Right atrium auricular region (tissue), 2 donors: ENCODE measurements at regions not wholly inside any gene's neighbourhood (a gene's known extent, or its start where the extent isn't known, plus 50 kb on each side); places are given as distances from the start of the nearest gene placed in this dataset.

Source experiments
- DNase-seq: peaks from one replicate; pipeline ENCODE4 v3.0.0-alpha.2; 2019; ENCODE audit warnings: low spot score
- H3K27ac ChIP-seq, 2 donors: fragments of 200-600 bp; sonication (generic); 1 replicate in 1 of 2; 2 replicates in 1 of 2; pipeline ENCODE4 v1.5.1; 2016 to 2019
- H3K27me3 ChIP-seq, 2 donors: fragments of 200-600 bp; sonication (generic); one replicate each; pipeline versions ENCODE4 v1.5.1 to v1.6.0; 2017 to 2019
- H3K36me3 ChIP-seq: fragments of 200-600 bp; sonication (generic); one replicate; pipeline ENCODE4 v1.5.1; 2016
- H3K4me1 ChIP-seq, 2 donors: fragments of 200-600 bp; sonication (generic); one replicate each; pipeline versions ENCODE4 v1.5.1 to v1.6.0; 2017 to 2019
- H3K4me3 ChIP-seq, 2 donors: fragments of 200-600 bp; sonication (generic); 1 replicate in 1 of 2; 2 replicates in 1 of 2; pipeline ENCODE4 v1.5.1; 2017 to 2019; ENCODE audit warnings: mild to moderate bottlenecking in 1 of 2, moderate library complexity in 1 of 2
- H3K9me3 ChIP-seq, 2 donors: fragments of 200-600 bp; sonication (generic); one replicate each; pipeline ENCODE4 v1.5.1; 2019
- TF ChIP-seq, protein P1 (sequence below), 2 donors: fragments of 200-600 bp; sonication (generic); IDR thresholded peaks; one replicate each; pipeline ENCODE4 v1.5.1; 2019; ENCODE audit warnings: antibody characterized with exemption in 2 of 2

- Histone ChIP-seq H3K27ac (no peak overlapping the region), H3K27me3 (no peaks in the 10 kb centered on the region), H3K9me3 (no peaks in the 10 kb centered on the region), H3K36me3 (no peaks in the 10 kb centered on the region), H3K4me3 (no peak overlapping the region), H3K4me1 (no peaks in the 10 kb centered on the region)
- no peak for DNase-seq
- TF ChIP-seq, protein P1, sequence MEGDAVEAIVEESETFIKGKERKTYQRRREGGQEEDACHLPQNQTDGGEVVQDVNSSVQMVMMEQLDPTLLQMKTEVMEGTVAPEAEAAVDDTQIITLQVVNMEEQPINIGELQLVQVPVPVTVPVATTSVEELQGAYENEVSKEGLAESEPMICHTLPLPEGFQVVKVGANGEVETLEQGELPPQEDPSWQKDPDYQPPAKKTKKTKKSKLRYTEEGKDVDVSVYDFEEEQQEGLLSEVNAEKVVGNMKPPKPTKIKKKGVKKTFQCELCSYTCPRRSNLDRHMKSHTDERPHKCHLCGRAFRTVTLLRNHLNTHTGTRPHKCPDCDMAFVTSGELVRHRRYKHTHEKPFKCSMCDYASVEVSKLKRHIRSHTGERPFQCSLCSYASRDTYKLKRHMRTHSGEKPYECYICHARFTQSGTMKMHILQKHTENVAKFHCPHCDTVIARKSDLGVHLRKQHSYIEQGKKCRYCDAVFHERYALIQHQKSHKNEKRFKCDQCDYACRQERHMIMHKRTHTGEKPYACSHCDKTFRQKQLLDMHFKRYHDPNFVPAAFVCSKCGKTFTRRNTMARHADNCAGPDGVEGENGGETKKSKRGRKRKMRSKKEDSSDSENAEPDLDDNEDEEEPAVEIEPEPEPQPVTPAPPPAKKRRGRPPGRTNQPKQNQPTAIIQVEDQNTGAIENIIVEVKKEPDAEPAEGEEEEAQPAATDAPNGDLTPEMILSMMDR (IDR thresholded peaks at IDR 0.05): no peak
Observed at GRCh38 chr18:73986711-73987110, 160.9 kb downstream of the FBXO15 start.

DNA sequence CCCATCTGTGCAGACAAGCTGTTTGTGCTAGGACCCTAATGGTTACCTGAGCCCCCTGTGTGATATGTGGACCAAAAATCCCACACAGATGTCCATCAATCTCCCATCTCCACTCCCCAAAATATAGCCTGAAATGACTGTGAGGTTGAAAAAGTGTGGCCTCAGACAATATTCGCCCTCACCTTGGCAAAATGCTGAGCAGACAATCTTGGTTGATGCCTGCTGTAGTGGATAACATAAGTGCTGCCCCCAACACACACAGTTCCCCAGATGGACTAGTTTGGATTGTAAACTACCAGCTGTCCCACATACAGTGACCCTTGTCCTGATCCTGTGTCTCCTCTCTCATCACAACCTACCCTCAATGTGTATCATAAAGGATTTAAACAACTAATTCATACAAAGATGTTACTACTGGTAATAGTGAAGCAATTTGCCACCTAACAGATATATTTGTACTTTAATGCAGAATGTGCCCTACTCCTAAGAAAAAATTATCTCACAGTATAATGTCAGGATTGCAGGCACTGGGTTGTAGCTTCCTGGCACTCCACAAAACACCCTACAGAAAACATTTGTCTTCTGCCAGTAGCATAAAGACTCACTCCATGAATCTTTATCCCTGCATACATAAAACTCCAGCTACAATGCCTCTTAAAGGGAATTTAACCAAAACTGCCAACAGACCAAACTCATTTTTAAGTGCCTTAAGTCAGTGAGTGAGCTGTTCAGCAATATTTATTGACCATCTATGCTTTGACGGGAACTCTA is 161.6 kb downstream of the FBXO15 start:
- no peak for DNase-seq
- TF ChIP-seq, protein P1 (IDR thresholded peaks at IDR 0.05): no peak
- no peak overlapping the region for H3K4me3 ChIP-seq
- H3K4me1 ChIP-seq: no peaks in the 10 kb centered on the region
- H3K27me3 ChIP-seq: no peaks in the 10 kb centered on the region
- H3K9me3 ChIP-seq: no peaks in the 10 kb centered on the region
- no peaks in the 10 kb centered on the region for H3K36me3 ChIP-seq
- no peak overlapping the region for H3K27ac ChIP-seq

- DNase-seq: no peak
- TF ChIP-seq, protein P1 (IDR thresholded peaks at IDR 0.05): no peak
- no peaks in the 10 kb centered on the region for H3K9me3 ChIP-seq
- H3K27ac ChIP-seq: no peak overlapping the region
- H3K4me3 ChIP-seq: no peak overlapping the region
- no peaks in the 10 kb centered on the region for H3K27me3 ChIP-seq
- no peaks in the 10 kb centered on the region for H3K36me3 ChIP-seq
- no peaks in the 10 kb centered on the region for H3K4me1 ChIP-seq
Observed at GRCh38 chr18:73983970-73984369, 163.7 kb downstream of the FBXO15 start.

- H3K4me1 ChIP-seq: no peaks in the 10 kb centered on the region
- no peaks in the 10 kb centered on the region for H3K36me3 ChIP-seq
- H3K27me3 ChIP-seq: no peaks in the 10 kb centered on the region
- no peak overlapping the region for H3K27ac ChIP-seq
- no peak for DNase-seq
- TF ChIP-seq, protein P1 (IDR thresholded peaks at IDR 0.05): no peak
- H3K9me3 ChIP-seq: no peaks in the 10 kb centered on the region
- no peak overlapping the region for H3K4me3 ChIP-seq
Observed at GRCh38 chr18:73983496-73983895, 164.1 kb downstream of the FBXO15 start.

GRCh38 chr18:73981796-73982195 is 165.8 kb downstream of the FBXO15 start:
- Histone ChIP-seq H3K9me3 (no peaks in the 10 kb centered on the region), H3K4me1 (no peaks in the 10 kb centered on the region), H3K4me3 (no peak overlapping the region), H3K27me3 (no peaks in the 10 kb centered on the region), H3K27ac (no peak overlapping the region), H3K36me3 (no peaks in the 10 kb centered on the region)
- no peak for DNase-seq
- TF ChIP-seq, protein P1 (IDR thresholded peaks at IDR 0.05): no peak
